ENCODE measurements at regions not wholly inside any gene's neighbourhood (a gene's known extent, or its start where the extent isn't known, plus 50 kb on each side); places are given as distances from the start of the nearest gene placed in this dataset.

GRCh38 chr9:80792726-80793125, 896.6 kb downstream of the TLE1 start:
- TF ChIP-seq PTBP1 (IDR thresholded peaks at IDR 0.05; ENCODE audit: low read depth, low read length, poor library complexity, severe bottlenecking) (no peak), TAF1 (CRISPR knock-in tag; IDR thresholded peaks at IDR 0.05) (no peak), SNRNP70 (IDR thresholded peaks at IDR 0.05; ENCODE audit: low read depth, low read length) (no peak), ZBTB7A (CRISPR knock-in tag; IDR thresholded peaks at IDR 0.05) (no peak), CTCF (CRISPR knock-in tag; IDR thresholded peaks at IDR 0.05) (no peak)
- TF ChIP-seq, protein P1, sequence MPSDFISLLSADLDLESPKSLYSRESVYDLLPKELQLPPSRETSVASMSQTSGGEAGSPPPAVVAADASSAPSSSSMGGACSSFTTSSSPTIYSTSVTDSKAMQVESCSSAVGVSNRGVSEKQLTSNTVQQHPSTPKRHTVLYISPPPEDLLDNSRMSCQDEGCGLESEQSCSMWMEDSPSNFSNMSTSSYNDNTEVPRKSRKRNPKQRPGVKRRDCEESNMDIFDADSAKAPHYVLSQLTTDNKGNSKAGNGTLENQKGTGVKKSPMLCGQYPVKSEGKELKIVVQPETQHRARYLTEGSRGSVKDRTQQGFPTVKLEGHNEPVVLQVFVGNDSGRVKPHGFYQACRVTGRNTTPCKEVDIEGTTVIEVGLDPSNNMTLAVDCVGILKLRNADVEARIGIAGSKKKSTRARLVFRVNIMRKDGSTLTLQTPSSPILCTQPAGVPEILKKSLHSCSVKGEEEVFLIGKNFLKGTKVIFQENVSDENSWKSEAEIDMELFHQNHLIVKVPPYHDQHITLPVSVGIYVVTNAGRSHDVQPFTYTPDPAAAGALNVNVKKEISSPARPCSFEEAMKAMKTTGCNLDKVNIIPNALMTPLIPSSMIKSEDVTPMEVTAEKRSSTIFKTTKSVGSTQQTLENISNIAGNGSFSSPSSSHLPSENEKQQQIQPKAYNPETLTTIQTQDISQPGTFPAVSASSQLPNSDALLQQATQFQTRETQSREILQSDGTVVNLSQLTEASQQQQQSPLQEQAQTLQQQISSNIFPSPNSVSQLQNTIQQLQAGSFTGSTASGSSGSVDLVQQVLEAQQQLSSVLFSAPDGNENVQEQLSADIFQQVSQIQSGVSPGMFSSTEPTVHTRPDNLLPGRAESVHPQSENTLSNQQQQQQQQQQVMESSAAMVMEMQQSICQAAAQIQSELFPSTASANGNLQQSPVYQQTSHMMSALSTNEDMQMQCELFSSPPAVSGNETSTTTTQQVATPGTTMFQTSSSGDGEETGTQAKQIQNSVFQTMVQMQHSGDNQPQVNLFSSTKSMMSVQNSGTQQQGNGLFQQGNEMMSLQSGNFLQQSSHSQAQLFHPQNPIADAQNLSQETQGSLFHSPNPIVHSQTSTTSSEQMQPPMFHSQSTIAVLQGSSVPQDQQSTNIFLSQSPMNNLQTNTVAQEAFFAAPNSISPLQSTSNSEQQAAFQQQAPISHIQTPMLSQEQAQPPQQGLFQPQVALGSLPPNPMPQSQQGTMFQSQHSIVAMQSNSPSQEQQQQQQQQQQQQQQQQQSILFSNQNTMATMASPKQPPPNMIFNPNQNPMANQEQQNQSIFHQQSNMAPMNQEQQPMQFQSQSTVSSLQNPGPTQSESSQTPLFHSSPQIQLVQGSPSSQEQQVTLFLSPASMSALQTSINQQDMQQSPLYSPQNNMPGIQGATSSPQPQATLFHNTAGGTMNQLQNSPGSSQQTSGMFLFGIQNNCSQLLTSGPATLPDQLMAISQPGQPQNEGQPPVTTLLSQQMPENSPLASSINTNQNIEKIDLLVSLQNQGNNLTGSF (CRISPR knock-in tag; IDR thresholded peaks at IDR 0.05): no peak
- TF ChIP-seq, protein P2, sequence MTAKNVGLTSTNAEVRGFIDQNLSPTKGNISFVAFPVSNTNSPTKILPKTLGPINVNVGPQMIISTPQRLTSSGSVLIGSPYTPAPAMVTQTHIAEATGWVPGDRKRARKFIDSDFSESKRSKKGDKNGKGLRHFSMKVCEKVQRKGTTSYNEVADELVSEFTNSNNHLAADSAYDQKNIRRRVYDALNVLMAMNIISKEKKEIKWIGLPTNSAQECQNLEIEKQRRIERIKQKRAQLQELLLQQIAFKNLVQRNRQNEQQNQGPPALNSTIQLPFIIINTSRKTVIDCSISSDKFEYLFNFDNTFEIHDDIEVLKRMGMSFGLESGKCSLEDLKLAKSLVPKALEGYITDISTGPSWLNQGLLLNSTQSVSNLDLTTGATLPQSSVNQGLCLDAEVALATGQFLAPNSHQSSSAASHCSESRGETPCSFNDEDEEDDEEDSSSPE (CRISPR knock-in tag; IDR thresholded peaks at IDR 0.05): no peak
